SKM-1 (cell line): ENCODE measurements at regions not wholly inside any gene's neighbourhood (a gene's known extent, or its start where the extent isn't known, plus 50 kb on each side); places are given as distances from the start of the nearest gene placed in this dataset.
"Not testable (repeated sequence)": the region's sequence is repeated elsewhere in the genome, so short reads cannot be mapped to it uniquely, and the experiment has no call there.

Experiments
- DNase-seq: peaks from one replicate; lab custom pipeline; 2025; ENCODE audit not compliant: unreplicated experiment; lab: John Stamatoyannopoulos, UW

DNA sequence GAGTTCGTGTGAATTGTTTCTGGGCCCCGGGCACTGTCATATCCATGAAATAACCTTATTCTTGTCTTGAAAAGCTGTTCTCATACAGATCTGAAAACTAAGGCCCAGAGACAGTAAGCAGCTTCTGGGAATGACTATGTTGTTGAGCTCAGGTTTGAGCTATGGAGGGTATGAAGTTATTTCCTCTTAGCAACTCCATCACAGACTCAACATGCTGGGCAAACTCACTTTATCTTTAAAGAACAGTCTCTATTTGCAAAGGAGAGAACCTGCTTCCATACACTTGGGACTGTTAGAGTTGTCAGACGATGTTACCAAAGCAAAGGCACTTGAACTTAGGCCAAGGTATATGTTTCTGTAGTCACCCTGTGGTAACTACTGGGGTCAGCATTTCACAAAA lies 90.0 kb downstream of the GPR88 start:
- no peak for DNase-seq

DNA sequence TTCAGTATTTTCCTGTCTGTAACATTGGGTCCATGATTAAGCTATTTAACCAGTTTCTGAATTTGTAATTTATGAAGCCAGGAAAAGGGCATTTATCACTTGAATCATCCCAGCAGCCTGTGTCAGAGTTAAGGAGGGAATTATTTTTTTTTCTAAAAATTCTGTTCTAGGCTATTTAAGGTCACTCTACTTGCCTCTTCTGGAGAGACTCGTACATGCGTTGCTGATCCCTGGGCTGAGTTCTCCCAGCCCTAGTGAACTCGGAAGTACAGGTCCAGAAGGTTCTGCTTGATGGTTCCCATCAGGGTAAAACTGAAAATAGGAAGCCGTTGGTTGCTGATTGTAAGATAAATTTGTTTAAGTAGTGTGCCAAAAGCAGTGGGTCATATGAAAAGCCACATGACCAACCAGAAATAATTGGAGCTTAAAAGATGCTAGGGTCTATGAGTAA lies 90.7 kb downstream of the GPR88 start:
- no peak for DNase-seq

DNA sequence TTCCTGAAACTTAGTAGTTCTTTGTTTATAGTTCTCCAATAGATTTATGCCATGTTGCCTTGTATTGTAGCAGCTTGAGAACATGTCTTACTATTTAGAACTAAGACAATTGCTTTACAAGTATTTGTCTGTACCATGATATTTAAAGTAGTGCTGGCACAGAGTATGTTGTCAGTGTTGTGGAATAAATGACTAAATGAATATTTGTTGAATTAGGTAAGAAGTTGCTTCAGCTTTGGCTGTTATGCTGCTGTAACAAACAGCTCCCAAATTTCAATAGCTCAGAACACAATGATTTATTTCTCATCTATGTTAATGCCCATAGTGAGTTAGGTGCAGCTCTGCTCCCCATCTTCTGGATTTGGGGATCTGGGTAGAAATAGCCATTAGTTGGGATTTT lies 90.2 kb upstream of the VCAM1 start:
- DNase-seq: no peak

DNA sequence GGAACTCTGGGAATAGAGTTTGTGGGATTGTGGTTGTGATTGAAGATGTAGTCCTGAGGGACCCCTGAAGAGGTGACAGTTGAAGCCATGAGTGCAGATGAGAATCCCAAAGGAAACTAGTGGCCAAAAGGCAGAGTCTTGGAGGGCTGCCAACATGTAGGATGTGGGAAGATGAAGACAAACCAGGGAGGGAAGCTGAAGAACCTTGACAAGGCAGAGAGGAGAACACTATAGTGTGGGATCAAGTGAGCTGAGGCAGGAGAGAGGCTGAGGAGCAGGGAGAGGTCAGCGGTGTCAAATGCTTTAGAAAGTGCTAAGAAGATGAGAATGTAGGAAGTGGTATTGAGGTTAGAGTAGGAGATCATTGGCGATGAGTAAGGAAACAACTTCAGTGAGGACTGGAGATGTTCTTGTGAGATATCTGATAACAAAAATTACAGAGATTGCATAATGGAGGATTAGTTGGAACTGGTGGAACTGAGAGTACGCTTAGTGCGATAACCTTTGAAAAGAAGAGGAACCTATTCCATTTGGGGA lies 88.5 kb upstream of the VCAM1 start:
- peak; percentile 82 for DNase-seq

DNA sequence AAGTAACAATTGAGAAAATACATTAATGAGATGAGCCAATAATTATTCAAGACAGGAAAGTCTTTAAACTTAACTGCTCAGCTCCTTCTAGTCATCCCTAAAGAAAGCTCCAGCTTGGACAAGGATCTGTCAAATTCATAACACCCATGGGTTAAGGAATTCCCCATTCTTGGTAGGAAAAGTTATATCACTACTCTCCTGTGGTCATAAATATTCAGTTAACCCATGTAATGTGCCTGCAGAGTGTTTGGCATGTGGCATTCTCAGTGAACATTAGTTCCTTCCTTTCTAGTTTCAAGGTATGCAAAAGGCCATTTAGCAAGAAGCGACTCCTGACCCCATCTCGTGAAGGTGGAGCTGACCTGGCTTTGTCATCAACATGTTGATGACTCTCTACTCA lies 76.7 kb upstream of the VCAM1 start:
- no peak for DNase-seq

DNA sequence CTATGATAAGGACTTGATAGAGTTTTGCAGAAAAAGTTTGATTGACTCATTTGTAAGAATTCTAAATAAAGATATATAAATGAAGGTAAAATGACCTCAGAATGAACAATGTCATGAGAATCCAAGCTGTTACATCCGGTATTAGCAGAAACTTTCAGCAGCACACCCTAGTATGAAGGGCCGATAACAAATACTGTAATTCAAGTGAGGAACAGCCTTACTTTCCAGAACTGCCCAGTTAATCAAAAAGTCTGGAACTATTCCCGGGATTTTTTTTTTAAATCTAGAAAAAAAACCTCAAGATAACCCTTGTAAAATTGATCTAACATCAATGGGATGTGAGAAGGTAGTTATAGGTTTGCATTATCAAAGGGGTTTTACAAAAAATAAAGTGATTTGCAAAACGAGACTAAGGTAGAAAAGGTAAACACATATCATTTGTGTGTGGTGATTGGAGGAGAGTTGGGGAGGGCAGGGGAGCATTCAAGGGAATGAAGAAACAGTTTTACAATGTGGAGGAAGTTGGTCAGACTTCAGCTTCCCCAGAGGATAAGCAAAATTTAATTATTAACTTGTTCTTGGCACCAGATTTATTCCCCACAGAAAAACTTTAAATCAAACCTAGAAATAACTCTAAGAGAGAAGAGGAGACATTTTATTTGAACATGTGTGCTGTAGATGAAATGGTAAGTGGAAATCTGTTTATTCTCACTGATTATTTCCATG lies 75.9 kb upstream of the VCAM1 start:
- DNase-seq: no peak

DNA sequence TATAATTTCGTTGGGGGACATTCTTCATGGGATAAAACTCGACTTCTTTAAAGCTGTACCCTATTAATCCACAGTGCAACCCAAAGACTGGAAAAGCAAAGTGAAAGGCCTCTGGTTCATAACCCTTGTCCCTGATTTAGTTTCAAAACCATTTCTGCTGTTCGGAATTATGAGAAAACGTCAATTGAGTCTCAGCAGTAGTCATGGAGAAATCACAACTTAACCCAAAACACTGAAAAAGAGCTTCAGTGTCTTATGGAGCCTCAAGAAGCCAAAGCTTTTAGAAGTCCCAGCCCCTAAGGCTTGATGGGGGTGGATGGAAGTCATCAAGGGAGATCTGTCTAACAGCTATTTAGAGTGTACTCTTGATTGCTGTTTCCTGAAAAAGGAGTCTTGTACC lies 73.5 kb upstream of the VCAM1 start:
- DNase-seq: no peak

DNA sequence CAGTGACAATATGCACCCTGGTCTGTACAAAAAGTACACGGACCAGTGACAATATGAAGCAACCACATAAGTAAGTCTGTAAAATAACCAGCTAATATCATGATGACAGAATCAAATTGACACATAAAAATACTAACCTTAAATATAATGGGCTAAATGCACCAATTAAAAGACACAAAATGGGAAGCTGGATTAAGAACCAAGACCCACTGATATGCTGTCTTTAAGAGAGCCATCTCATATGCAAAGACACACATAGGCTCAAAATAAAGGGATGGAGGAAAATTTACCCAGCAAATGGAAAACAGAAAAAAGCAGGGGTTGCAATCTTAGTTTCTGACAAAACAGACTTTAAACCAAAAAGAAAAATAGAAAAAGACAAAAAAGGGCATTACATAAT lies 70.4 kb upstream of the VCAM1 start:
- no peak for DNase-seq

DNA sequence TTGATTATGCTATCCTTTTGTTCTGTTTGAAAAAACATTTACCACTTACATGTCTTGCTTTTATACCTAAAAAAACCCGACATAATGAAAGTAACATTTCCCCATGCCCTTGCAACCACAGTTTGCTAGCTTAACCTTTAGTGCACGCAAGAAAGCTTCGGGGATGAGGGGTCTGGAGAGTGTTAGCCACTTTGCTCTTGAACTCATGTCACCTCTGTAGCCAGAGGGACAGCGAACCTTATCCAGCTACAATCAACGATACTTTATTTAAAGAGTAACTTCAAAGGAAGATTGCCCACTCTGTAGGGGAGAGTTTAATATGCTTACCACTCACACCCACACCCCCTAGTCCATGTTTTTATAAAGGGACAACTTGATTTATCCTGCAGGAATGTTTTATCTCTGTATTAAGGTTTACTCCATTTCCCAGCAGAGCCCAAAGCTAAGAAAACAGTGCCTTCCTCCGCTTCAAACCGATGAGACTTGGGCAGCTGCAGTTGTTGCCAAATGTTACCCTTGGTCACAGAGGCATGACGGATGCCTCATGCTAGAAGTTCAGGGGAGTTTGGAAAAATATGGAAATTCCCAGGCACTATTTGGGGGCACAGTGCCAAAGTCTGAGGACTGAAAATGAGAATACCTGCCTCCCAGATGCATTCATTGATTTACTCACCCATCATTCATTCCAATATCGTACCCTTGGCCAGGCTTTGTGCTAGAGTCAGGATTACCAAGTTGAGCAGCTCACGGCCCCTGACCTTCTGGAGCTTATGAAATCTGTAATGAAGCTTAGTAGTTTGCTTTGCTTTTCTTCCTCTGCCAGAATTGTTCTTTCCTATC lies 61.4 kb upstream of the VCAM1 start:
- DNase-seq: no peak

DNA sequence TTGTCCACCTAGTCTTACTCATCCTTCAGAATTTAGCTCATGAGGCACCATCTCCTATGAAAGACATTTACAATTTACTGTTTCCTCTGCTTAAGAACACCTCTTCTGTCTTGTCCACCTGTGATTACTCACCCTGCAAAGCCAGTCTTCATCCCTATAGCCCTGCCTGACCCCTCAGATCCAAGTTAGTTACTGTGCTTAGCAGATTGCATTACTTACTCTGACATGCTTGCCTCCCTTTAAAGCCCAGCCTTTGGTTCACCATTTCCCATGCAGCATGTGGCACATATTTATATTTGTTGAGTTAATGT lies 60.9 kb upstream of the VCAM1 start:
- no peak for DNase-seq

DNA sequence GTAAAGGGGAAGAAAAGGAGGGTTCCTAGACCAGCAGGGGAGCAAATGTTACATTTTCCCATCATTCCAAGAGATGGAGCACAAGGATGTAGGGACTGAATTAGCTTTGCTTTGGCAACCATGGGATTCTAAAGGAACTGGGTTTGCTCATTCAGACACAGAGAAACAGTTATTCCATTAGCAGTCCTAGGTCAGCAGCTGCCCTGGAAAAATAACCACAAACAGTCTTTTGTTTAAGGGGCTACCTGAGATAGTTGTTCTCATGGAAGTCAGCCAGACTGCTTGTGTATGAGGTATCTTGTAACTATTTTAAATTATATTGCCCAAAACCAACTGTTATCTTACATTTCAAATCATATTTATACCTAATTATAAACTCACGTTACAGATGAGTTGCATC lies 58.4 kb upstream of the VCAM1 start:
- no peak for DNase-seq

DNA sequence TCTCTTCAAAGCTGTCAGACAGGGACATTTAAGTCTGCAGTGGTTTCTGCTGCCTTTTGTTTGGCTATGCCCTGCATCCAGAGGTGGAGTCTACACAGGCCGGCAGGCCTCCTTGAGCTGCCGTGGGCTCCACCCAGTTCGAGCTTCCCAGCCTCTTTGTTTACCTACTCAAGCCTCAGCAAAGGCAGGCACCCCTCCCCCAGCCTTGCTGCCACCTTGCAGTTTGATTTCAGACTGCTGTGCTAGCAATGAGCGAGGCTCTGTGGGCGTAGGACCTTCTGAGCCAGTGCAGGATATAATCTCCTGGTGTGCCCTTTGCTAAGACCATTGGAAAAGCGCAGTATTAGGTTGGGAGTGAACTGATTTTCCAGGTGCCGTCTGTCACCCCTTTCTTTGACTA lies 51.0 kb upstream of the VCAM1 start:
- DNase-seq: not testable (repeated sequence)
